Retinal pigment epithelial cell (primary cell): ENCODE measurements at regions not wholly inside any gene's neighbourhood (a gene's known extent, or its start where the extent isn't known, plus 50 kb on each side); places are given as distances from the start of the nearest gene placed in this dataset.

ENCODE experiments used
- DNase-seq: peaks from one replicate; pipeline ENCODE4 v3.0.0-alpha.2; 2010; ENCODE audit warnings: low read depth
- H3K4me3 ChIP-seq: 2 replicates; pipeline ENCODE4 v1.5.1; 2011; ENCODE audit warnings: mild to moderate bottlenecking, low read length, control low read depth, moderate library complexity
- CTCF ChIP-seq: conservative IDR thresholded peaks from 2 replicates; pipeline ENCODE4 v1.5.1; 2011; ENCODE audit warnings: low read depth, low read length, control low read depth, inconsistent platforms

GRCh38 chr6:44603044-44603686 is 215.7 kb downstream of the CDC5L start:
- DNase-seq, result no peak
- no peak for TF ChIP-seq CTCF
- no peak overlapping the region for H3K4me3 ChIP-seq

- no peak for TF ChIP-seq CTCF
- no peak overlapping the region for H3K4me3 ChIP-seq
- DNase-seq, result no peak
These were observed 219.0 kb downstream of the CDC5L start for GRCh38 chr6:44606504-44606903.

- no peak for DNase-seq
- TF ChIP-seq CTCF, result no peak
- no peak overlapping the region for H3K4me3 ChIP-seq
These were observed 219.5 kb downstream of the CDC5L start for GRCh38 chr6:44606976-44607375.

- no peak for TF ChIP-seq CTCF
- H3K4me3 ChIP-seq, result no peak overlapping the region
- DNase-seq, result no peak
These were observed 220.7 kb downstream of the CDC5L start for GRCh38 chr6:44608175-44608574.

- no peak for TF ChIP-seq CTCF
- H3K4me3 ChIP-seq, result no peak overlapping the region
- peak; percentile 13 for DNase-seq
These were observed 221.6 kb downstream of the CDC5L start for GRCh38 chr6:44609051-44609612.

- H3K4me3 ChIP-seq, result no peak overlapping the region
- DNase-seq, result no peak
- no peak for TF ChIP-seq CTCF
These were observed 226.9 kb downstream of the CDC5L start for GRCh38 chr6:44614396-44614795.

GRCh38 chr6:44615621-44616020 is 228.1 kb downstream of the CDC5L start:
- no peak overlapping the region for H3K4me3 ChIP-seq
- DNase-seq, result no peak
- no peak for TF ChIP-seq CTCF
